ENCODE measurements at regions not wholly inside any gene's neighbourhood (a gene's known extent, or its start where the extent isn't known, plus 50 kb on each side); places are given as distances from the start of the nearest gene placed in this dataset.

GRCh38 chr4:97262769-97263168, 880.5 kb downstream of the STPG2 start:
- DNase-seq (ENCODE audit: low read depth, low spot score), result no peak
- H3K4me3 ChIP-seq (ENCODE audit: low read depth in 2 of 2, low read length in 2 of 2), result no peak overlapping the region
- no peaks in the 10 kb centered on the region for H3K9me3 ChIP-seq (ENCODE audit: control insufficient read depth, insufficient read depth, low read depth, low read length)
- CTCF ChIA-PET, result no interaction called here
- no peak for TF ChIP-seq CTCF (IDR thresholded peaks at IDR 0.05)
- no peak for TF ChIP-seq TCF7L2 (IDR thresholded peaks at IDR 0.05; ENCODE audit: low read depth, low read length)
- TF ChIP-seq POLR2AphosphoS5 (IDR thresholded peaks at IDR 0.05; ENCODE audit: low read depth, low read length), result no peak
- TF ChIP-seq SIN3A (IDR thresholded peaks at IDR 0.05; ENCODE audit: borderline replicate concordance, insufficient read depth, low read depth, low read length), result no peak
- no peak for TF ChIP-seq REST (IDR thresholded peaks at IDR 0.05; ENCODE audit: insufficient read depth in 1 of 2, low read depth in 2 of 2, low read length in 1 of 2)
- in situ Hi-C loops (cut with HindIII; ENCODE audit: low pct_unique_long_range_greater_than_20kb, low sequenced_read_pairs) (no loop called here), intact Hi-C loops (cut with micrococcal nuclease; ENCODE audit: unreplicated experiment) (no loop called here)
- no peaks in the 10 kb centered on the region for H3K36me3 ChIP-seq (ENCODE audit: control insufficient read depth, insufficient read depth, low read length)
- no TSS peak for BruUV-seq (replicated peaks)
- H3K27me3 ChIP-seq (ENCODE audit: control insufficient read depth, insufficient read depth, low read length), result no peaks in the 10 kb centered on the region
- POLR2A ChIA-PET, result no interaction called here
- no peak overlapping the region for H3K27ac ChIP-seq (ENCODE audit: low read length)
- no peak for ATAC-seq
- no peaks in the 10 kb centered on the region for H3K4me1 ChIP-seq (ENCODE audit: control insufficient read depth, insufficient read depth, low read length)

GRCh38 chr4:97270051-97270450, 873.2 kb downstream of the STPG2 start:
- Histone ChIP-seq H3K9me3 (ENCODE audit: control insufficient read depth, insufficient read depth, low read depth, low read length) (no peaks in the 10 kb centered on the region), H3K4me1 (ENCODE audit: control insufficient read depth, insufficient read depth, low read length) (no peaks in the 10 kb centered on the region), H3K27ac (ENCODE audit: low read length) (no peak overlapping the region), H3K27me3 (ENCODE audit: control insufficient read depth, insufficient read depth, low read length) (no peaks in the 10 kb centered on the region), H3K4me3 (ENCODE audit: low read depth in 2 of 2, low read length in 2 of 2) (no peak overlapping the region), H3K36me3 (ENCODE audit: control insufficient read depth, insufficient read depth, low read length) (no peaks in the 10 kb centered on the region)
- ChIA-PET CTCF (no interaction called here), POLR2A (no interaction called here)
- ATAC-seq (no peak), DNase-seq (ENCODE audit: low read depth, low spot score) (no peak)
- intact Hi-C loops (cut with micrococcal nuclease; ENCODE audit: unreplicated experiment), result no loop called here
- BruUV-seq (replicated peaks), result no TSS peak
- TF ChIP-seq POLR2AphosphoS5 (IDR thresholded peaks at IDR 0.05; ENCODE audit: low read depth, low read length) (no peak), TCF7L2 (IDR thresholded peaks at IDR 0.05; ENCODE audit: low read depth, low read length) (no peak), REST (IDR thresholded peaks at IDR 0.05; ENCODE audit: insufficient read depth in 1 of 2, low read depth in 2 of 2, low read length in 1 of 2) (no peak), SIN3A (IDR thresholded peaks at IDR 0.05; ENCODE audit: borderline replicate concordance, insufficient read depth, low read depth, low read length) (no peak), CTCF (IDR thresholded peaks at IDR 0.05) (no peak)
- in situ Hi-C loops (cut with HindIII; ENCODE audit: low pct_unique_long_range_greater_than_20kb, low sequenced_read_pairs), result no loop called here

All from Panc1 (cell line).